K562 (cell line): ENCODE measurements at regions not wholly inside any gene's neighbourhood (a gene's known extent, or its start where the extent isn't known, plus 50 kb on each side); places are given as distances from the start of the nearest gene placed in this dataset.

Experiments
- ATAC-seq: fragments of 200-7000 bp; cut with Tn5 transposase; 3 replicates; pipeline ENCODE4 v1.9.1; 2020; ENCODE audit warnings: moderate library complexity
- BruUV-seq: library from RNA; stranded (reverse); fragments of 400-500 nt; replicated peaks from 2 replicates; lab custom pipeline; 2021; lab: Mats Ljungman, UMichigan
- CTCF ChIA-PET: fragments of 300-600 bp; formaldehyde crosslinking; extraction: SDS; loops from one replicate; lab custom pipeline; 2021; ENCODE audit warnings: low intra/inter-chr PET ratio; lab: Yijun Ruan, JAX
- POLR2A ChIA-PET: fragments of 300-600, 350-650 bp; sonication (Branson Sonifier 250); formaldehyde crosslinking; extraction: SDS; loops from one replicate; lab custom pipeline; 2021; ENCODE audit warnings: antibody characterized with exemption, inconsistent platforms; lab: Yijun Ruan, JAX
- DNase-seq, 4 experiments: peaks; one replicate each; pipeline versions ENCODE4 v3.0.0 to v3.0.0-alpha.2; 2011 to 2018; ENCODE audit warnings: low spot score in 3 of 4, mixed read lengths in 3 of 4; ENCODE audit errors: extremely low read depth in 1 of 4
- FAIRE-seq: peaks from 2 replicates; lab custom pipeline; 2011; peaks lifted over from hg19 to GRCh38; lab: Jason Lieb, UNC
- H2AFZ ChIP-seq: 2 replicates; pipeline ENCODE4 v1.6.0; 2011; ENCODE audit warnings: low read depth, low read length, control low read depth, inconsistent platforms
- H3K27ac ChIP-seq: fragments of 200-600 bp; 3 replicates; pipeline ENCODE4 v1.8.0; 2011; ENCODE audit warnings: low read depth, mild to moderate bottlenecking, control low read depth, inconsistent platforms, low read length, moderate library complexity, mixed read lengths; ENCODE audit errors: extremely low read depth
- H3K27me3 ChIP-seq, 2 experiments: fragments of 300-600 bp in 1 of 2; 2 replicates in 1 of 2; 3 replicates in 1 of 2; pipeline versions ENCODE4 v1.6.0 to v1.8.0; 2011; ENCODE audit warnings: inconsistent platforms in 2 of 2, low read length in 2 of 2, mild to moderate bottlenecking in 1 of 2, mixed read lengths in 1 of 2, moderate library complexity in 1 of 2; ENCODE audit not compliant: control insufficient read depth in 2 of 2, insufficient read depth in 2 of 2
- H3K36me3 ChIP-seq: fragments of 300-600 bp; 3 replicates; pipeline ENCODE4 v1.8.0; 2011; ENCODE audit warnings: mild to moderate bottlenecking, low read length, inconsistent platforms; ENCODE audit not compliant: control insufficient read depth, insufficient read depth
- H3K4me1 ChIP-seq, 2 experiments: fragments of 200-600 bp in 1 of 2; replicated peaks in 1 of 2; 2 replicates in 1 of 2; 3 replicates in 1 of 2; pipeline versions ENCODE4 v1.5.1 to v1.8.0; 2011; ENCODE audit warnings: inconsistent platforms in 2 of 2, low read length in 2 of 2, mild to moderate bottlenecking in 1 of 2, mixed read lengths in 1 of 2, moderate library complexity in 1 of 2; ENCODE audit not compliant: control insufficient read depth in 2 of 2, insufficient read depth in 2 of 2
- H3K4me2 ChIP-seq: 2 replicates; pipeline ENCODE4 v1.6.1; 2011; ENCODE audit warnings: low read length, control low read depth, inconsistent platforms, mixed read lengths; ENCODE audit not compliant: insufficient read depth
- H3K4me3 ChIP-seq: fragments of 200-600 bp; sonication (generic), shearing (Covaris generic); 2 replicates; pipeline ENCODE4 v1.5.1; 2016; ENCODE audit warnings: control low read depth, inconsistent platforms
- H3K79me2 ChIP-seq: fragments of 200-600 bp; 3 replicates; pipeline ENCODE4 v1.8.0; 2011; ENCODE audit warnings: low read length, inconsistent platforms; ENCODE audit not compliant: control insufficient read depth, insufficient read depth
- H3K9ac ChIP-seq, 2 experiments: 2 replicates each; pipeline versions ENCODE4 v1.6.0 to v1.6.1; 2011; ENCODE audit warnings: low read depth in 2 of 2, low read length in 2 of 2, control low read depth in 1 of 2, inconsistent platforms in 1 of 2, mild to moderate bottlenecking in 1 of 2, mixed read lengths in 1 of 2; ENCODE audit not compliant: insufficient read depth in 1 of 2
- H3K9me1 ChIP-seq: one replicate; pipeline ENCODE4 v1.6.0; 2011; ENCODE audit warnings: inconsistent platforms, mild to moderate bottlenecking, low read length, moderate library complexity; ENCODE audit not compliant: control insufficient read depth, insufficient read depth
- H3K9me3 ChIP-seq: replicated peaks from 2 replicates; pipeline ENCODE4 v1.5.1; 2011; ENCODE audit warnings: low read depth, low read length, inconsistent platforms; ENCODE audit not compliant: control insufficient read depth, insufficient read depth
- H4K20me1 ChIP-seq: replicated peaks from 2 replicates; pipeline ENCODE4 v1.6.1; 2011; ENCODE audit warnings: low read length, inconsistent platforms, mixed read lengths; ENCODE audit not compliant: control insufficient read depth, insufficient read depth
- HNRNPH1 ChIP-seq: fragments of 200-400 bp; formaldehyde crosslinking; optimal IDR thresholded peaks from 2 replicates; pipeline ENCODE3; 2017; ENCODE audit warnings: low read depth, mild to moderate bottlenecking, low read length, moderate library complexity
- NCOA1 ChIP-seq: fragments of 450-650 bp; IDR thresholded peaks from 2 replicates; pipeline ENCODE4 v1.6.1; 2016; ENCODE audit warnings: low read depth
- PRPF4 ChIP-seq: fragments of 200-400 bp; formaldehyde crosslinking; IDR thresholded peaks from one replicate; pipeline ENCODE4 v1.6.1; 2017; ENCODE audit warnings: low read length, low read depth, mild to moderate bottlenecking; ENCODE audit not compliant: insufficient read depth, poor library complexity, severe bottlenecking
- RBM14 ChIP-seq: fragments of 200-400 bp; formaldehyde crosslinking; IDR thresholded peaks from 2 replicates; pipeline ENCODE4 v1.6.1; 2018; ENCODE audit warnings: low read depth, mild to moderate bottlenecking, low read length, moderate library complexity, borderline replicate concordance; ENCODE audit not compliant: insufficient read depth
- SFPQ ChIP-seq: fragments of 200-400 bp; formaldehyde crosslinking; IDR thresholded peaks from 2 replicates; pipeline ENCODE4 v1.6.1; 2017; ENCODE audit warnings: mild to moderate bottlenecking, low read depth, low read length, moderate library complexity
- SIX5 ChIP-seq, 2 experiments: IDR thresholded peaks; 2 replicates each; pipeline ENCODE4 v1.6.1; 2011; ENCODE audit warnings: low read length in 2 of 2, borderline replicate concordance in 1 of 2, low read depth in 1 of 2, mild to moderate bottlenecking in 1 of 2, moderate library complexity in 1 of 2; ENCODE audit not compliant: insufficient read depth in 1 of 2
- SLC30A9 ChIP-seq: fragments of 250-450 bp; sonication (Bioruptor Pico); IDR thresholded peaks from 2 replicates; pipeline ENCODE4 v1.8.0; 2022; ENCODE audit warnings: mild to moderate bottlenecking, moderate library complexity
- SNRNP70 ChIP-seq: fragments of 200-400 bp; formaldehyde crosslinking; optimal IDR thresholded peaks from 2 replicates; pipeline ENCODE3; 2017; ENCODE audit warnings: low read depth, low read length
- ZBTB33 ChIP-seq: sonication (generic); formaldehyde crosslinking; IDR thresholded peaks from 2 replicates; pipeline ENCODE4 v1.8.1; 2023; ENCODE audit warnings: mild to moderate bottlenecking, missing genetic modification reagents
- ZMIZ1 ChIP-seq, 2 experiments: fragments of 150-350 bp in 1 of 2; IDR thresholded peaks; 2 replicates each; pipeline ENCODE4 v1.6.1; 2012 to 2016; ENCODE audit warnings: low read depth in 2 of 2, low read length in 2 of 2, mild to moderate bottlenecking in 1 of 2, moderate library complexity in 1 of 2
- ZNF146 ChIP-seq: IDR thresholded peaks from one replicate; pipeline ENCODE4 v1.6.1; 2018; ENCODE audit warnings: missing compliant biosample characterization; ENCODE audit not compliant: unreplicated experiment
- ZNF311 ChIP-seq: fragments of 250-450 bp; sonication (Bioruptor Pico); IDR thresholded peaks from 2 replicates; pipeline ENCODE4 v1.4.0; 2020; ENCODE audit warnings: mild to moderate bottlenecking, moderate library complexity
- ZNF41 ChIP-seq: fragments of 250-450 bp; sonication (Bioruptor Pico); conservative IDR thresholded peaks from 2 replicates; pipeline ENCODE4 v1.4.0; 2020; ENCODE audit warnings: mild to moderate bottlenecking
- WGBS: fragments of 100-300 bp; shearing (Covaris generic); methylation state at CpG from one replicate; pipeline ENCODE4 v1.1.6; 2016; ENCODE audit warnings: low coverage, mixed read lengths; ENCODE audit not compliant: insufficient coverage; ENCODE audit errors: missing lambda C conversion rate; 5-methylcytosine and 5-hydroxymethylcytosine counted together
- in situ Hi-C: fragments of 300-500 bp; cut with MboI; formaldehyde crosslinking; loops from 4 replicates; pipeline ENCODE4 v1.15.0; 2018; ENCODE audit warnings: inconsistent platforms, mixed read lengths
- intact Hi-C: fragments of 100-400 bp; cut with micrococcal nuclease; formaldehyde crosslinking; loops from 2 replicates; pipeline ENCODE4 v1.14.2; 2022

GRCh38 chr7:156022483-156023459 is 210.5 kb upstream of the SHH start:
- Histone ChIP-seq H3K79me2 (no peaks in the 10 kb centered on the region), H3K27me3 (peaks cover 61 to 72% of the 10 kb centered on the region in 2 experiments), H2AFZ (no peak overlapping the region), H3K9ac (no peak overlapping the region), H3K9me3 (no peaks in the 10 kb centered on the region), H4K20me1 (no peaks in the 10 kb centered on the region), H3K4me1 (no peaks in the 10 kb centered on the region), H3K36me3 (no peaks in the 10 kb centered on the region), H3K9me1 (peaks cover 3% of the 10 kb centered on the region), H3K4me3 (no peak overlapping the region), H3K4me2 (no peak overlapping the region), H3K27ac (no peak overlapping the region)
- in situ Hi-C loops, result no loop called here
- ChIA-PET POLR2A (interaction anchor here (0.6 to 1.1 kb wide), 2 partner anchors 22 to 68 kb away, joined by 3 read pairs; no protein-coding TSS in a partner anchor), CTCF (no interaction called here)
- FAIRE-seq (no peak), ATAC-seq (no peak), DNase-seq (no peak)
- no TSS peak for BruUV-seq
- under 1% methylated on average over 26 of the region's 26 CpGs for WGBS
- intact Hi-C loops, result no loop called here
- TF ChIP-seq NCOA1, result no peak
- TF ChIP-seq SNRNP70, result no peak
- no peak for TF ChIP-seq SFPQ
- no peak for TF ChIP-seq HNRNPH1
- no peak for TF ChIP-seq SLC30A9 (CRISPR knock-in tag)
- TF ChIP-seq ZNF146 (CRISPR knock-in tag), result no peak
- no peak for TF ChIP-seq ZMIZ1 (IDR thresholded peaks at IDR 0.05; ENCODE audit: low read depth in 2 of 2, low read length in 2 of 2)
- no peak for TF ChIP-seq ZBTB33 (CRISPR knock-in tag)
- no peak for TF ChIP-seq ZNF311 (CRISPR knock-in tag)
- no peak for TF ChIP-seq SIX5 (IDR thresholded peaks at IDR 0.05; ENCODE audit: borderline replicate concordance in 1 of 2, insufficient read depth in 1 of 2, low read depth in 1 of 2, low read length in 2 of 2)
- no peak for TF ChIP-seq ZNF41 (CRISPR knock-in tag)
- no peak for TF ChIP-seq PRPF4
- no peak for TF ChIP-seq RBM14
